Neural progenitor cell (in vitro differentiated cells): ENCODE measurements at regions not wholly inside any gene's neighbourhood (a gene's known extent, or its start where the extent isn't known, plus 50 kb on each side); places are given as distances from the start of the nearest gene placed in this dataset.

Source experiments
- DNase-seq: peaks from one replicate; pipeline ENCODE4 v3.0.0-alpha.2; 2016; ENCODE audit warnings: low spot score
- H2AFZ ChIP-seq: fragments of 200-600 bp; sonication (generic); replicated peaks from 2 replicates; pipeline ENCODE4 v1.6.1; 2016; ENCODE audit warnings: antibody characterized with exemption
- H3F3A ChIP-seq: fragments of 200-600 bp; sonication (generic); 2 replicates; pipeline ENCODE4 v1.6.1; 2016; ENCODE audit warnings: antibody characterized with exemption, low read depth
- H3K27ac ChIP-seq: fragments of 200-600 bp; sonication (generic); 2 replicates; pipeline ENCODE4 v1.5.1; 2016; ENCODE audit warnings: mild to moderate bottlenecking
- H3K27me3 ChIP-seq: fragments of 200-600 bp; sonication (generic); 2 replicates; pipeline ENCODE4 v1.6.1; 2016; ENCODE audit warnings: mild to moderate bottlenecking, moderate library complexity
- H3K36me3 ChIP-seq: fragments of 200-600 bp; sonication (generic); 2 replicates; pipeline ENCODE4 v1.5.1; 2016
- H3K4me1 ChIP-seq: fragments of 200-600 bp; sonication (generic); 2 replicates; pipeline ENCODE4 v1.6.1; 2016; ENCODE audit warnings: mixed run types
- H3K4me2 ChIP-seq: fragments of 200-600 bp; sonication (generic); 2 replicates; pipeline ENCODE4 v1.6.1; 2016
- H3K4me3 ChIP-seq: fragments of 200-600 bp; sonication (generic); 2 replicates; pipeline ENCODE4 v1.5.1; 2016
- H3K79me2 ChIP-seq: fragments of 200-600 bp; sonication (generic); 2 replicates; pipeline ENCODE4 v1.6.1; 2016; ENCODE audit warnings: low read depth
- H3K9ac ChIP-seq: fragments of 200-600 bp; sonication (generic); 2 replicates; pipeline ENCODE4 v1.6.1; 2016
- H3K9me3 ChIP-seq: fragments of 200-600 bp; sonication (generic); 2 replicates; pipeline ENCODE4 v1.5.1; 2016; ENCODE audit warnings: low read depth
- H4K20me1 ChIP-seq: fragments of 200-600 bp; sonication (generic); 2 replicates; pipeline ENCODE4 v1.6.1; 2016; ENCODE audit warnings: low read depth
- H3K27ac Mint-ChIP-seq: 3 replicates; pipeline ENCODE4 v1.8.0; 2021; ENCODE audit warnings: mixed read lengths
- H3K27me3 Mint-ChIP-seq: 2 replicates; pipeline ENCODE4 v1.8.0; 2022; ENCODE audit warnings: low read depth, mild to moderate bottlenecking, inconsistent platforms, moderate library complexity, mixed read lengths; ENCODE audit not compliant: insufficient read depth
- H3K36me3 Mint-ChIP-seq: 3 replicates; pipeline ENCODE4 v1.8.0; 2021; ENCODE audit warnings: mixed read lengths
- H3K4me1 Mint-ChIP-seq: 3 replicates; pipeline ENCODE4 v1.8.0; 2021; ENCODE audit warnings: mixed read lengths
- H3K4me3 Mint-ChIP-seq: 3 replicates; pipeline ENCODE4 v1.8.0; 2021; ENCODE audit warnings: mild to moderate bottlenecking, moderate library complexity, mixed read lengths
- H3K9me3 Mint-ChIP-seq: 3 replicates; pipeline ENCODE4 v1.8.0; 2020; ENCODE audit warnings: mixed read lengths
- CTCF ChIP-seq: fragments of 200-600 bp; sonication (generic); IDR thresholded peaks from 2 replicates; pipeline ENCODE4 v1.5.1; 2017; ENCODE audit warnings: antibody characterized with exemption, mild to moderate bottlenecking
- EZH2 ChIP-seq: fragments of 200-600 bp; sonication (generic); IDR thresholded peaks from 2 replicates; pipeline ENCODE4 v1.6.1; 2017; ENCODE audit warnings: antibody characterized with exemption, mild to moderate bottlenecking, moderate library complexity
- EZH2phosphoT487 ChIP-seq: fragments of 200-600 bp; sonication (generic); IDR thresholded peaks from 2 replicates; pipeline ENCODE4 v1.6.1; 2017; ENCODE audit warnings: antibody characterized with exemption

GRCh38 chr6:170066679-170067078 is 224.2 kb downstream of the DLL1 start:
- Mint-ChIP-seq H3K27me3 (peaks cover 2% of the 10 kb centered on the region), H3K9me3 (peaks cover 23% of the 10 kb centered on the region), H3K27ac (no peak overlapping the region), H3K4me1 (peaks cover 19% of the 10 kb centered on the region), H3K36me3 (no peaks in the 10 kb centered on the region), H3K4me3 (no peak overlapping the region)
- Histone ChIP-seq H3K36me3 (no peaks in the 10 kb centered on the region), H3K4me2 (no peak overlapping the region), H3F3A (no peaks in the 10 kb centered on the region), H3K4me1 (peaks cover 11% of the 10 kb centered on the region), H3K27ac (no peak overlapping the region), H3K79me2 (no peaks in the 10 kb centered on the region), H3K9me3 (peaks cover 16% of the 10 kb centered on the region), H3K27me3 (no peaks in the 10 kb centered on the region), H4K20me1 (no peaks in the 10 kb centered on the region), H2AFZ (no peak overlapping the region), H3K9ac (no peak overlapping the region), H3K4me3 (no peak overlapping the region)
- DNase-seq = no peak
- TF ChIP-seq CTCF (no peak), EZH2 (no peak), EZH2phosphoT487 (no peak)

GRCh38 chr6:170063851-170064602 is 226.9 kb downstream of the DLL1 start:
- Histone ChIP-seq H3K4me1 (peaks cover 11% of the 10 kb centered on the region), H3K4me2 (peak overlapping the region; percentile 35), H3K27me3 (no peaks in the 10 kb centered on the region), H3K9ac (no peak overlapping the region), H3K9me3 (no peaks in the 10 kb centered on the region), H3K4me3 (no peak overlapping the region), H3K79me2 (no peaks in the 10 kb centered on the region), H4K20me1 (no peaks in the 10 kb centered on the region), H3F3A (no peaks in the 10 kb centered on the region), H3K36me3 (no peaks in the 10 kb centered on the region), H3K27ac (no peak overlapping the region), H2AFZ (no peak overlapping the region)
- Mint-ChIP-seq H3K27ac (peak overlapping the region; percentile 11), H3K4me1 (peaks cover 19% of the 10 kb centered on the region), H3K4me3 (no peak overlapping the region), H3K36me3 (no peaks in the 10 kb centered on the region), H3K9me3 (peaks cover 7% of the 10 kb centered on the region), H3K27me3 (peaks cover 2% of the 10 kb centered on the region)
- DNase-seq = no peak
- TF ChIP-seq EZH2phosphoT487 = no peak
- no peak for TF ChIP-seq CTCF
- TF ChIP-seq EZH2 = no peak

- Histone ChIP-seq H3K4me1 (peaks cover 11% of the 10 kb centered on the region), H2AFZ (no peak overlapping the region), H3K4me3 (no peak overlapping the region), H3K79me2 (no peaks in the 10 kb centered on the region), H3K9me3 (no peaks in the 10 kb centered on the region), H3K4me2 (no peak overlapping the region), H3K9ac (no peak overlapping the region), H3K36me3 (no peaks in the 10 kb centered on the region), H3K27me3 (no peaks in the 10 kb centered on the region), H3K27ac (no peak overlapping the region), H3F3A (no peaks in the 10 kb centered on the region), H4K20me1 (no peaks in the 10 kb centered on the region)
- H3K36me3 Mint-ChIP-seq = no peaks in the 10 kb centered on the region
- no peak for DNase-seq
- peaks cover 5% of the 10 kb centered on the region for H3K27me3 Mint-ChIP-seq
- H3K9me3 Mint-ChIP-seq = peaks cover 6% of the 10 kb centered on the region
- TF ChIP-seq CTCF (no peak), EZH2phosphoT487 (no peak), EZH2 (no peak)
- no peak overlapping the region for H3K4me3 Mint-ChIP-seq
- no peak overlapping the region for H3K27ac Mint-ChIP-seq
- H3K4me1 Mint-ChIP-seq = peaks cover 19% of the 10 kb centered on the region
Measured at GRCh38 chr6:170063431-170063830, 227.4 kb downstream of the DLL1 start.
